ENCODE measurements at regions not wholly inside any gene's neighbourhood (a gene's known extent, or its start where the extent isn't known, plus 50 kb on each side); places are given as distances from the start of the nearest gene placed in this dataset.

DNA sequence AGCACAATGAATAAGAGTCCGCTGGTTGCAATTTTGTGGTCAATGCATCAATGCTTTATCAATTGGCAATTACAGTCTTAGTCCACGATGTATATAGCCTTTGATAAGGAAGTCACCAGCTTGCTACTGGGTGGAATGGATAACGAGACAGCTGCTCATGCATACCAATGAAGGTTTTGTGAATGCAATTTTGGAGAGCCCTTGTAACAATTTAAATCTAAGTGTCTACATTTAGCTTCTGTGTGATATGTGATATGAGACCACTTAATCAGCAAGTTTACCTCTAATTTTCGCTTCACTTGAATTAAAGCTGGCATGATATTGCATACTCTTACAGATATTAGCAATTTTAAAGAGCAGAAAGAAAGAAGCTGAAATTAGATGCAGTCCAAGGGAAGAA lies 543.9 kb downstream of the RNF144B start:
- intact Hi-C loops (cut with micrococcal nuclease): no loop called here
- DNase-seq (ENCODE audit: low read depth, low spot score) (no peak), ATAC-seq (no peak)
- ChIA-PET RAD21 (ENCODE audit: low non-redundant PET in 1 of 2, low total read pairs in 2 of 2, uncharacterized antibody in 2 of 2, unreplicated experiment in 2 of 2) (no interaction called here), CTCF (no interaction called here), POLR2A (no interaction called here)
- Histone ChIP-seq H3K27ac (ENCODE audit: low read depth, low read length) (no peak overlapping the region), H3K36me3 (ENCODE audit: control insufficient read depth in 1 of 2, insufficient read depth in 2 of 2, low read length in 2 of 2) (no peaks in the 10 kb centered on the region), H2AFZ (ENCODE audit: low read depth, low read length, poor library complexity, severe bottlenecking) (no peak overlapping the region), H3K4me3 (replicated peaks in 1 of 2; ENCODE audit: low read depth in 1 of 2, low read length in 2 of 2) (no peak overlapping the region), H3K4me1 (ENCODE audit: control insufficient read depth in 1 of 2, insufficient read depth in 2 of 2, low read length in 2 of 2) (no peaks in the 10 kb centered on the region), H3K9me2 (ENCODE audit: insufficient read depth) (no peaks in the 10 kb centered on the region), H3K9ac (ENCODE audit: low read length) (no peak overlapping the region), H3K79me2 (ENCODE audit: insufficient read depth, low read length) (no peaks in the 10 kb centered on the region), H3K9me3 (ENCODE audit: control insufficient read depth in 1 of 2, insufficient read depth in 1 of 2, low read depth in 1 of 2, low read length in 2 of 2) (no peaks in the 10 kb centered on the region), H3K4me2 (ENCODE audit: low read length) (no peak overlapping the region), H4K20me1 (ENCODE audit: insufficient read depth) (no peaks in the 10 kb centered on the region), H3K27me3 (ENCODE audit: insufficient read depth, low read length) (no peaks in the 10 kb centered on the region)
- TF ChIP-seq SRF (IDR thresholded peaks at IDR 0.05; ENCODE audit: low read depth) (no peak), POLR2A (IDR thresholded peaks at IDR 0.05; ENCODE audit: borderline replicate concordance, extremely low read depth, insufficient read depth, insufficient read length) (no peak), SP1 (IDR thresholded peaks at IDR 0.05; ENCODE audit: low read depth) (no peak), JUND (IDR thresholded peaks at IDR 0.05) (no peak)
- TF ChIP-seq, protein P1, sequence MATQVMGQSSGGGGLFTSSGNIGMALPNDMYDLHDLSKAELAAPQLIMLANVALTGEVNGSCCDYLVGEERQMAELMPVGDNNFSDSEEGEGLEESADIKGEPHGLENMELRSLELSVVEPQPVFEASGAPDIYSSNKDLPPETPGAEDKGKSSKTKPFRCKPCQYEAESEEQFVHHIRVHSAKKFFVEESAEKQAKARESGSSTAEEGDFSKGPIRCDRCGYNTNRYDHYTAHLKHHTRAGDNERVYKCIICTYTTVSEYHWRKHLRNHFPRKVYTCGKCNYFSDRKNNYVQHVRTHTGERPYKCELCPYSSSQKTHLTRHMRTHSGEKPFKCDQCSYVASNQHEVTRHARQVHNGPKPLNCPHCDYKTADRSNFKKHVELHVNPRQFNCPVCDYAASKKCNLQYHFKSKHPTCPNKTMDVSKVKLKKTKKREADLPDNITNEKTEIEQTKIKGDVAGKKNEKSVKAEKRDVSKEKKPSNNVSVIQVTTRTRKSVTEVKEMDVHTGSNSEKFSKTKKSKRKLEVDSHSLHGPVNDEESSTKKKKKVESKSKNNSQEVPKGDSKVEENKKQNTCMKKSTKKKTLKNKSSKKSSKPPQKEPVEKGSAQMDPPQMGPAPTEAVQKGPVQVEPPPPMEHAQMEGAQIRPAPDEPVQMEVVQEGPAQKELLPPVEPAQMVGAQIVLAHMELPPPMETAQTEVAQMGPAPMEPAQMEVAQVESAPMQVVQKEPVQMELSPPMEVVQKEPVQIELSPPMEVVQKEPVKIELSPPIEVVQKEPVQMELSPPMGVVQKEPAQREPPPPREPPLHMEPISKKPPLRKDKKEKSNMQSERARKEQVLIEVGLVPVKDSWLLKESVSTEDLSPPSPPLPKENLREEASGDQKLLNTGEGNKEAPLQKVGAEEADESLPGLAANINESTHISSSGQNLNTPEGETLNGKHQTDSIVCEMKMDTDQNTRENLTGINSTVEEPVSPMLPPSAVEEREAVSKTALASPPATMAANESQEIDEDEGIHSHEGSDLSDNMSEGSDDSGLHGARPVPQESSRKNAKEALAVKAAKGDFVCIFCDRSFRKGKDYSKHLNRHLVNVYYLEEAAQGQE (IDR thresholded peaks at IDR 0.05; ENCODE audit: low read depth): no peak
- BruUV-seq (replicated peaks): no TSS peak

DNA sequence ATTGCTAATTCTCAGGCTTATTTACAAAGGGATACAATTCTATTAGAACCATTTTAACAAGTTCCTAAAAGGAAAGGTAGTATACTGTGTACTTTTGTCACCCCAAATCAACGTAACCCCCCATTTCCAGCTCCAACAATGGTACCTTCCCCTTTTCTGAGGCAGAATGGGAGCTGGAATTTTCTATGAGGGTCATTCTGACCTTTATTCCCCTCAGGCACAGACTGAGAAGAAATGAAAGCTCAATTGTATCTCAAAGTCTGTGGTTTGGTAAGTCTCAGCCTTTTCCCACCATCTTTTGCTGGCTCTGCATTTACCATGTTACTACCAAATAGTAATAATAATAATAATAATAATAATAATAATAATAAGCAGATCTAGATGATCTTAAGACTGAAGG lies 571.0 kb downstream of the RNF144B start:
- no peak overlapping the region for H3K4me3 ChIP-seq (replicated peaks in 1 of 2; ENCODE audit: low read depth in 1 of 2, low read length in 2 of 2)

More for the DNA sequence above, 571.0 kb downstream of the RNF144B start:
- POLR2A ChIA-PET: no interaction called here
- TF ChIP-seq CEBPB (IDR thresholded peaks at IDR 0.05; ENCODE audit: low read depth) (no peak), JUND (IDR thresholded peaks at IDR 0.05) (no peak), YY1 (IDR thresholded peaks at IDR 0.05; ENCODE audit: extremely low read depth, insufficient replicate concordance, low read depth, low read length) (no peak)
- TF ChIP-seq, protein P2, sequence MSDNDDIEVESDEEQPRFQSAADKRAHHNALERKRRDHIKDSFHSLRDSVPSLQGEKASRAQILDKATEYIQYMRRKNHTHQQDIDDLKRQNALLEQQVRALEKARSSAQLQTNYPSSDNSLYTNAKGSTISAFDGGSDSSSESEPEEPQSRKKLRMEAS (IDR thresholded peaks at IDR 0.05): no peak
- TF ChIP-seq, protein P1 (IDR thresholded peaks at IDR 0.05; ENCODE audit: low read depth): no peak
- Histone ChIP-seq H3K36me3 (ENCODE audit: control insufficient read depth in 1 of 2, insufficient read depth in 2 of 2, low read length in 2 of 2) (no peaks in the 10 kb centered on the region), H4K20me1 (ENCODE audit: insufficient read depth) (no peaks in the 10 kb centered on the region), H3K79me2 (ENCODE audit: insufficient read depth, low read length) (no peaks in the 10 kb centered on the region), H2AFZ (ENCODE audit: low read depth, low read length, poor library complexity, severe bottlenecking) (no peak overlapping the region), H3K27me3 (ENCODE audit: insufficient read depth, low read length) (no peaks in the 10 kb centered on the region; the same call in 1 of the 2 replicates), H3K4me2 (ENCODE audit: low read length) (no peak overlapping the region), H3K9me3 (ENCODE audit: control insufficient read depth in 1 of 2, insufficient read depth in 1 of 2, low read depth in 1 of 2, low read length in 2 of 2) (no peaks in the 10 kb centered on the region), H3K4me1 (ENCODE audit: control insufficient read depth in 1 of 2, insufficient read depth in 2 of 2, low read length in 2 of 2) (no peaks in the 10 kb centered on the region), H3K27ac (ENCODE audit: low read depth, low read length) (no peak overlapping the region), H3K9me2 (ENCODE audit: insufficient read depth) (no peaks in the 10 kb centered on the region), H3K9ac (ENCODE audit: low read length) (no peak overlapping the region)
- ATAC-seq (no peak), DNase-seq (ENCODE audit: low read depth, low spot score) (no peak)
- intact Hi-C loops (cut with micrococcal nuclease): no loop called here
- RAD21 ChIA-PET (ENCODE audit: low non-redundant PET in 1 of 2, low total read pairs in 2 of 2, uncharacterized antibody in 2 of 2, unreplicated experiment in 2 of 2): no interaction called here
- CTCF ChIA-PET: no interaction called here
- BruUV-seq (replicated peaks): no TSS peak
